NCI-H2196 (cell line): ENCODE measurements at regions not wholly inside any gene's neighbourhood (a gene's known extent, or its start where the extent isn't known, plus 50 kb on each side); places are given as distances from the start of the nearest gene placed in this dataset.

Experiments
- DNase-seq: peaks from one replicate; lab custom pipeline; 2025; ENCODE audit not compliant: unreplicated experiment; lab: John Stamatoyannopoulos, UW

DNA sequence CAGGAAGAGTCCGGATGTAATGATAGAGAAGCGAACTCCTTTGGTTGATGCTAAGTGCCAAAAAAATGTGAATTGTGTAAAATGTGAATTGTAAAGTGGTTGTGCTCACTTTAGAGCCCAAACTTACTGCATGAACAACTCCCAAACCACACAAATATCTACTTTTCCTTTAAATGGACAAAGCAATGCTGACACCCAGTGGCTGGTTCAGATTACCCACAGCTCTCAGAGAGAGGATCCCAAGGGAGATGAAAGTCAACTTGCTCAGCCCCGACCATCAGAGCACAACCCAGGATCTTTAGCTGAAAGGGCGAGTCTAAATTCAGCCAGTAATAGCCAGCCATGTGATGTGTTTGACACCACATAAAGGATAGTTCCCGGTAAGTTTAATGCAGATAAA is 133.7 kb downstream of the NMUR2 start:
- peak; percentile 17 for DNase-seq

DNA sequence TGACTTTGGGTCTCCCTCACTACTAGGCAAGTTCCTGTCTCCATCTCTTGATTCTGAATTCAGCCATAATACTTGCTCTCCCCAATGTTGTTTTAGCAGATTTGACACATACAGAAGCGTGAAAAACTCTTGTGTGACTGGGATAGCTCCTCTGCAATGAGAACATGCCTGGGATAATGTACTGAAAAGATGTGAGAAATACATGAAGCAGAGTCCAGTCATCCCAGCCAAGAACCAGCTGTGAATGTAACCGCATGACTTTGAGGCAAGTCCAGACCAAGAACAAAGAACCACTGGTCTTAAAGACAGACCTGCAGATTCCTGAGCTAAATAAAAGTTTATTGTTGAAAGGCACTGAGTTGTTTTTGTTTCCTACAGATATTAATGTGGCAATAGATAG is 135.0 kb downstream of the NMUR2 start:
- no peak for DNase-seq

GRCh38 chr5:152269533-152269932 is 135.5 kb downstream of the NMUR2 start:
- DNase-seq: no peak

- no peak for DNase-seq
Measured at GRCh38 chr5:152264645-152265254, 140.3 kb downstream of the NMUR2 start.

DNA sequence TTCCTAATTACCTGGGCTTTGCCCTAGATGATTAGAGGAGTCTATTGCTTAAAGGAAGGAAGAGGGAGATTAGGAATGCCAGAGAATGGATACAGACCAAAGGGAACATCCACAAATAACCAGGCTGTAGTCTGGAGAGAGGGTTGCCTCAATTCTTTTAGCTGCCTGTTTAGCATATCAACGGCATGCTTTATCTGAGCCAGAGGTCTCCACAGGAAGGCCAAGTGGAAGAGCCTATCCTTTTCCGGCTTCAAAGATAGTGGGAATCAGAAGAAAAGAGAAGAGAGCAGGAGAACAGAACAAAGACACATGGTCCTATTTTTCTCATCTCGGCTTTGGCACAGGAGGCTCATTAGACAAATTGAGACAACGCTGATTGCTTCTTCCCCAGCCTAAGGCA is 142.4 kb downstream of the NMUR2 start:
- DNase-seq: no peak

- DNase-seq: no peak
Measured at GRCh38 chr5:152260940-152261339, 144.1 kb downstream of the NMUR2 start.

GRCh38 chr5:152259702-152260101 is 145.4 kb downstream of the NMUR2 start:
- no peak for DNase-seq

- DNase-seq: peak; percentile 3
Measured at GRCh38 chr5:152256580-152256979, 148.5 kb downstream of the NMUR2 start.

DNA sequence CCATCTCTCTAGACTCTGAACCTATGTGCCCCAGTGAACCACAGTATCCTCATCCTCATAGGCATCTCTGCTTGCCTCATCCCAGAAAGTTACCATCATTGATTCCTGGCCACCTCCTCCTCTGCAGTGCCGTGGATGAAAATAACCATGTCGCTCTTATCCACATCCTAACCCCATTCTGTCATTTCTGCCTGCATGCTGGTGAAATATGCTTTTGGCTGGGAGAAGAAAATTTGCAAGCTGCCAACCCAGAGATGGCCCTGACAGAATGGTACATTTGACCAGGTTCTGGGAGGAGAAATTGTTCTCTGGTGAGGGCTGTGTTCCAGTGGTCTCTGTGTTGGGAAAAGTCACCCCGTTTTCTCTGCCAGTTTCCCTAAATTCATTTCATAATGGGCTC is 149.7 kb downstream of the NMUR2 start:
- no peak for DNase-seq

DNA sequence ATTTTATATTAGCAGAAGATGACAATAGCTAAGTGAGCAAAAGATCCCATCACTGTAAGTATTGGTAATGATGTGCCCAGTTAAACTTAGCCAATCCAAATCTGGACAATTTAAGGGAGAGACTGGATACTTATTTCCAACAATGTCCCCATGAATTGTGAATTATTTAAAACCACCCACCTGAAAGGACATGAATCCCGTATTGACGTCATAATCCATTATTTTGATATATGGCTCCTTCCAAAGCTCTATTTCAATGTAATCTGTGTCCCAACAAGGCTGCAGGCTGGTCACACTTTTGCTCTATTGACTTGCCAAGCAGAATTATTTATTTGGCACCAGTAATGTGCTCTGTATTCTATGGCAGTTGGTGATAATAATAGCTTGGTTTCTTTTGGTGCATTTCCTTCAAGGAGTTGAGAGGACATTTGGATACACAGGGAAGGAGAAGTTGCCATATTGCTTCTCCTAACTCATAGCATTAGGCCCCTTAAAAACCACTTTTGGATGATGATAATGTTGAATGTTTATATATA is 157.2 kb downstream of the NMUR2 start:
- DNase-seq: no peak

DNA sequence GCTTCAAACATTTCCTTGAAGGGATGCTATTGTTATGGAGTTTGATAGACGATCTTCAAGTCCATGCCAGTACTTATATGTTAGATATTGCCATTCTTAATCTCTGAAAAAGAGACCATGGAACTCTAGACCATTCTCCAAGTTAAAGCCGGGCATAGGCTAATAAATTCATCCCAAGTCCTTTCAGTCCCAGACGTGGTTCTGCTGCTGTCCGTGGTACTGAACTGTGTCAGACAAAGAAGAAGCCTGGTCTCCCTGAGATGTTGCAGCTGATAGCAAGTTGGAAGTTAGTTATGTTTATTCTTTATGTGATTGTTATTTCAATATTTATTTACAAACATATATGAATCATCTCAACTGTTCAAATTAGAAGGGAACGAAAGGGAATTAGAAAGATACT is 158.7 kb downstream of the NMUR2 start:
- no peak for DNase-seq

DNA sequence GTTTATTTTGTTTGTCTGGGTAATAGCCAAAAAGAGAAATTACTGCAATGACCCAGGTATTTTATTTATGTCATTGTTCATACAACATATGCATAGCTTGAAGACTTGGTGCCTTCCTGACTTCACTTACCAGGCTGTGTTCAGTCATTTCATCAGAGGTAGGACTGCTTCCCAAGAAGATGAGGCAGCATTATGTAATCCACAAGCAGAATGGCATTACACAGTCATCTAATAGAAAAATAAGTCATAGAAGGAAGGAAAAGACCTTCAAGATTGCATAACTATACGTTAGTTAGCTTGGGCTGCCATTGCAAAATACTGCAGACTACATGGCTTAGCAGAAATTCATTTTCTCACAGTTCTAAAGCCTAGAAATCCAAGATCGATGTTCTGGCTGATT is 167.5 kb downstream of the NMUR2 start:
- no peak for DNase-seq

- no peak for DNase-seq
Measured at GRCh38 chr5:152226191-152226590, 178.9 kb downstream of the NMUR2 start.

DNA sequence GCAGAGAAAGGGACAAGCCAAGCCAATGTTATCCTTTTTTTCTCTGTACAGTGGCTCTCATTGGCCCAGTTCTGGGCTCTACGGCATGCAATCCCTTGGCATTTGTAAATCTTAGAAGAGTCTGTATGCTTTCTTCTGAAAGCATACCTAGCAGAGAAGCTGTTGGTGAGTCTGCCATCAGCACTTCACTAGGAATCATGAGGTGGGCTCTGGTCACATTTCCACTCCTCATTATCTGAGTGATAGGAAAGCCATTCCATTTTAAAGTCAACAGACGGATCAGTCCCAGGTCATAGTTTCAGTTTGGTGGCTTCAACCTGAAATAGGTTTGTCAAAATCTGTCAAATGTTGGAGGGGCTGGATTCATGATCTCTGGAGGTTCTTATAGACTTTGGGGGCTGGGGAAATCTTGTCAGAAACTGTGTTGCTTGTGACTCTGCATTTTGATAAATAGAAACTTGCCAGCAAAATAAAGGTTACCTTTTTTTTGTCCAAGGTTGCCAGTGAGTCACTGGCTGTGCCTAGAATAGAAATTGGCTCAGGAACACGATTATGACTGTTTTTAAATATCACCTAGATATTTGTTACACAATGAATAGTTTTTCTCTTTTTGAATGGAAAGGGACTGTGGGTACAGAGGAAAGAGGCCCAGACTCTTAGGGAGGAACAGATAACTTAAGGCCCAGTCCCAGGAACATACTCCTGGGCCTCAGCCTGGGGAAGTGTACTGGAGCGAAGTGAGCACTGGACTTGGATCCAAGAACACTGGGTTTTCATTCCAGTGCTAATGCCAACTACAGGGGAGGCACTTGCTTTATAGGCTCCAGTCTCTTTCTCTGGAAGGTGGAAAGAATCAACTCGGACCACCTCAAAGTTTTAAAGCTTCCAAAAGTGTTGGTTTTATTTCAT is 183.1 kb downstream of the NMUR2 start:
- DNase-seq: no peak

GRCh38 chr5:152218694-152219093 is 186.4 kb downstream of the NMUR2 start:
- DNase-seq: no peak

DNA sequence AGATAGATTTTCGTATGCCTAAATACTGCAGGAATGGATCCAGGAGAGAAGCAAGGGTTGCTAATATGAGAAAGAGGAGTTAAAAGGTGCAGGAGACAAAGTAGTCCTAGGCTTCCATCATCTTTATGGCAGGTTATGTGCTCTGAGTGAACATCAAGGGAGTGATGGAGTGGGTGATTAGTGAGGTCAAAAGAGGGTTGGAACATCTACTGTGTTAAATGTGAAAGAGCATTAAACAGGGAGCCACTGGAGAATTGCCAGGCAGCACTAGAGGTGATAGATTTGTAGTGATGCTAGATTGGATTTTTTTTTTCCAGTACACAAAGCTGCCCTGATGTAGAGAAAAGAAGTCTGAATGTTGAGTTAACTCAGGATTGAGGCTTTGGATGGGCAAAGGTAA is 199.3 kb downstream of the NMUR2 start:
- DNase-seq: no peak

DNA sequence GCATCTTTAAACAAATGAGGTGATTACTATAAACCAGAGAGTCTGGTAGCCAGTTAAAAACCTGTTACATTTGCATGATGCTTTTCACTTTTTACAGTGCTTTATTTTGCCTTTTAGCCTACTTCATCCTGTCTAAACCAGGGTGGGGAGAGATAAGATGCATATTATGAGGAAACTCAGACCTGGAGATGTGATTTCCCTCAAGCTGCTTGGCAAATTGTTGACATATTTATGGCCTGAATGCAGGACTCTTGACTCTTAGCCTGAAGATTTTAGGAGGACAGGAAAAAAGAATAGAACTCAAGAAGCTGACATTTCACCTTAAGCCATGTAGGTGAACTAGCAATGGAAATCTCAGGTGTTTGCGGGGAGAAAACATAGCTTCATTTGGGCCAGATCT is 202.8 kb downstream of the NMUR2 start:
- DNase-seq: no peak

- no peak for DNase-seq
Measured at GRCh38 chr5:152193391-152194107, 211.5 kb downstream of the NMUR2 start.

- DNase-seq: no peak
Measured at GRCh38 chr5:152188251-152188650, 216.8 kb downstream of the NMUR2 start.

- no peak for DNase-seq
Measured at GRCh38 chr5:152187668-152188067, 217.4 kb downstream of the NMUR2 start.

DNA sequence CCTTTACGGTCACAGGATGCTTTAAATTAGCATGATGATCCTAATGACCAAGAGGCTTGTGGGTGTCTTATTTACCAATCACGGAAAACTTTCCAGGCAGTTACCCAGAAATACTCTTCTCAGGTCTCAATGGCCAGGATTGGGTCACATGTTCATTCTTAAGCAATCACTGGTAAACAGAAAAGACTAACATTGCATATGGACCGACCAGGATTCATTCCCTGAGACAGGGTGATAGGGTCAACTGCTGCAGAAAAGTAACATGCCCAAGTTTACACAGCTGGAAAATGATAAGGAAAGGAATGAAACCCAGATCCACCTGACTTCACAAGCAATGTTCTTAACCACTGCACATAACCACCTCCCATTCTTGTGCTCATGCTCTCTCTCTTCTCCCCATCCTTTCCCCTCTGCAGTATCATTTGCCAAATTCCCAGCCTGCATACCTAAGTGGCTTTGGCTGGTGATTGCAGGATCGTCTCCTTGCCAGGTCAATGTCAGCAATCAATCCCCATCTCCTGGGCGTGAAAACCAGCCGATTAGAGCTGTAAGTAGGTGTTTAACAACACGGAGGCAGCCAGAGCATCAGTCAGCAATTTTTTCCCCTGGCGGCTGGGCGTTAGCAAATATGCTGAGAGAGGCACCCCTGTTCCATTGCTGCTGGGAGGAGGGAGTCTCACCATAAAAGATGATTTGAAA is 219.4 kb downstream of the NMUR2 start:
- no peak for DNase-seq
